ENCODE measurements at regions not wholly inside any gene's neighbourhood (a gene's known extent, or its start where the extent isn't known, plus 50 kb on each side); places are given as distances from the start of the nearest gene placed in this dataset.

DNA sequence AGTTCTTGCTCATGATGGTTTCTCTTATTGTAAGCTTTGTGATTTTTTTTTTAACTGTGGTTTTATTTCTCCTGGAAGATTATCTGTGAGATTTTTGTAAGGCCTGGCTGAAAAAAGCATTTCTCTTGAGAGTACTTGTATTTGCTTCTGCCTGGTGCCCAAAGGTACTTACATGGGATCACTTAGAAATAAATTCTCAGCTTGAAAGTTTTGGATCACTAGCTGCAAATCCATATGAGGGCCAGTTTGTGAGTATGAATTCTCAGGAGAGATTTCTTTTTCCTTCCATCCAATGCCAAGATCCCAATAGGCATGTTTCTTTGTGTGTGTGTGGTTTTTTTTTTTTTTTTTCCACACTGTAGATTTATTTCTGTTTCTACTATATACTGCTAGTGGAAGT is 1884.7 kb upstream of the PCDH7 start:
- TF ChIP-seq, protein P1, sequence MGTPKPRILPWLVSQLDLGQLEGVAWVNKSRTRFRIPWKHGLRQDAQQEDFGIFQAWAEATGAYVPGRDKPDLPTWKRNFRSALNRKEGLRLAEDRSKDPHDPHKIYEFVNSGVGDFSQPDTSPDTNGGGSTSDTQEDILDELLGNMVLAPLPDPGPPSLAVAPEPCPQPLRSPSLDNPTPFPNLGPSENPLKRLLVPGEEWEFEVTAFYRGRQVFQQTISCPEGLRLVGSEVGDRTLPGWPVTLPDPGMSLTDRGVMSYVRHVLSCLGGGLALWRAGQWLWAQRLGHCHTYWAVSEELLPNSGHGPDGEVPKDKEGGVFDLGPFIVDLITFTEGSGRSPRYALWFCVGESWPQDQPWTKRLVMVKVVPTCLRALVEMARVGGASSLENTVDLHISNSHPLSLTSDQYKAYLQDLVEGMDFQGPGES (IDR thresholded peaks at IDR 0.05; ENCODE audit: low read depth, low read length) = no peak
- no peak for TF ChIP-seq TCF12 (IDR thresholded peaks at IDR 0.05)
- TF ChIP-seq FOXM1 (IDR thresholded peaks at IDR 0.05; ENCODE audit: low read depth) = no peak
- TF ChIP-seq, protein P2, sequence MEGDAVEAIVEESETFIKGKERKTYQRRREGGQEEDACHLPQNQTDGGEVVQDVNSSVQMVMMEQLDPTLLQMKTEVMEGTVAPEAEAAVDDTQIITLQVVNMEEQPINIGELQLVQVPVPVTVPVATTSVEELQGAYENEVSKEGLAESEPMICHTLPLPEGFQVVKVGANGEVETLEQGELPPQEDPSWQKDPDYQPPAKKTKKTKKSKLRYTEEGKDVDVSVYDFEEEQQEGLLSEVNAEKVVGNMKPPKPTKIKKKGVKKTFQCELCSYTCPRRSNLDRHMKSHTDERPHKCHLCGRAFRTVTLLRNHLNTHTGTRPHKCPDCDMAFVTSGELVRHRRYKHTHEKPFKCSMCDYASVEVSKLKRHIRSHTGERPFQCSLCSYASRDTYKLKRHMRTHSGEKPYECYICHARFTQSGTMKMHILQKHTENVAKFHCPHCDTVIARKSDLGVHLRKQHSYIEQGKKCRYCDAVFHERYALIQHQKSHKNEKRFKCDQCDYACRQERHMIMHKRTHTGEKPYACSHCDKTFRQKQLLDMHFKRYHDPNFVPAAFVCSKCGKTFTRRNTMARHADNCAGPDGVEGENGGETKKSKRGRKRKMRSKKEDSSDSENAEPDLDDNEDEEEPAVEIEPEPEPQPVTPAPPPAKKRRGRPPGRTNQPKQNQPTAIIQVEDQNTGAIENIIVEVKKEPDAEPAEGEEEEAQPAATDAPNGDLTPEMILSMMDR (IDR thresholded peaks at IDR 0.05) = no peak
- TF ChIP-seq, protein P3, sequence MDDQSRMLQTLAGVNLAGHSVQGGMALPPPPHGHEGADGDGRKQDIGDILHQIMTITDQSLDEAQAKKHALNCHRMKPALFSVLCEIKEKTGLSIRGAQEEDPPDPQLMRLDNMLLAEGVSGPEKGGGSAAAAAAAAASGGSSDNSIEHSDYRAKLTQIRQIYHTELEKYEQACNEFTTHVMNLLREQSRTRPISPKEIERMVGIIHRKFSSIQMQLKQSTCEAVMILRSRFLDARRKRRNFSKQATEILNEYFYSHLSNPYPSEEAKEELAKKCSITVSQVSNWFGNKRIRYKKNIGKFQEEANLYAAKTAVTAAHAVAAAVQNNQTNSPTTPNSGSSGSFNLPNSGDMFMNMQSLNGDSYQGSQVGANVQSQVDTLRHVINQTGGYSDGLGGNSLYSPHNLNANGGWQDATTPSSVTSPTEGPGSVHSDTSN (IDR thresholded peaks at IDR 0.05) = no peak
- ChIA-PET CTCF (no interaction called here), POLR2A (no interaction called here)
- no peaks in the 10 kb centered on the region for H4K20me1 ChIP-seq (ENCODE audit: insufficient read depth)
- H3K4me1 ChIP-seq (ENCODE audit: control insufficient read depth in 1 of 2, insufficient read depth in 2 of 2, low read depth in 1 of 2, low read length in 1 of 2) = no peaks in the 10 kb centered on the region
- no peak overlapping the region for H3K27ac ChIP-seq (ENCODE audit: low read depth in 2 of 2, low read length in 1 of 2)
- no peaks in the 10 kb centered on the region for H3K9me3 ChIP-seq
- no peak overlapping the region for H3K4me2 ChIP-seq
- no peaks in the 10 kb centered on the region for H3F3A ChIP-seq (replicated peaks; ENCODE audit: insufficient read depth)
- no peak overlapping the region for H2AFZ ChIP-seq (ENCODE audit: low read depth)
- no peaks in the 10 kb centered on the region for H3K79me2 ChIP-seq (ENCODE audit: insufficient read depth)
- no peak for DNase-seq
- no peaks in the 10 kb centered on the region for H3K27me3 ChIP-seq (ENCODE audit: insufficient read depth)
- no peaks in the 10 kb centered on the region for H3K36me3 ChIP-seq (replicated peaks in 1 of 2; ENCODE audit: control insufficient read depth in 1 of 2, insufficient read depth in 2 of 2, low read length in 1 of 2)
- H3K4me3 ChIP-seq (ENCODE audit: low read depth in 2 of 2, low read length in 1 of 2) = no peak overlapping the region
- H3K9ac ChIP-seq = no peak overlapping the region
- H3K9me2 ChIP-seq = no peaks in the 10 kb centered on the region

DNA sequence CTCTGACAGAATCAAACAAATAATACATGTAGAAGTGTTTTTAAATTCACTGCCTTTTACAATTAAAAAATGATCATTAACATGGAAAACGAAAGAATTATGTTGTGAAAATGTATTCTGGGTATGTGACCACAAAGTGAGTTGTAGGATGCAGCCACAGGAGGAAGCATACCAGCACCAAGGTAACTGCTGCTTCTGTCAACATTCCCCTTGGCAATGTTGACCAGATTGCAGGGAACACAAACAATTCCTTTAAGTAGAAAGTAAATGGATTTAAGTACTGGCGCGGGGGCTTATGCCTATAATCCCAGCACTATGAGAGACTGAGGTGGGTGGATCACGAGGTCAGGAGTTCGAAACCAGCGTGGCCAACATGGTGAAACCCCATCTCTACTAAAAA is 1877.9 kb upstream of the PCDH7 start:
- DNase-seq = no peak
- H3K4me1 ChIP-seq (ENCODE audit: control insufficient read depth in 1 of 2, insufficient read depth in 2 of 2, low read depth in 1 of 2, low read length in 1 of 2) = no peaks in the 10 kb centered on the region
- WGBS (ENCODE audit: low lambda C conversion rate) = 14% methylated on average over 6 of the region's 6 CpGs
- no peak overlapping the region for H3K4me2 ChIP-seq
- no peak overlapping the region for H3K4me3 ChIP-seq (ENCODE audit: low read depth in 2 of 2, low read length in 1 of 2)
- H3K27me3 ChIP-seq (ENCODE audit: insufficient read depth) = no peaks in the 10 kb centered on the region
- H3F3A ChIP-seq (replicated peaks; ENCODE audit: insufficient read depth) = no peaks in the 10 kb centered on the region
- H3K36me3 ChIP-seq (replicated peaks in 1 of 2; ENCODE audit: control insufficient read depth in 1 of 2, insufficient read depth in 2 of 2, low read length in 1 of 2) = no peaks in the 10 kb centered on the region
- H3K9me3 ChIP-seq = no peaks in the 10 kb centered on the region
- no peak overlapping the region for H3K27ac ChIP-seq (ENCODE audit: low read depth in 2 of 2, low read length in 1 of 2)
- no peak overlapping the region for H3K9ac ChIP-seq
- TF ChIP-seq TEAD4 (IDR thresholded peaks at IDR 0.05; ENCODE audit: borderline replicate concordance, insufficient read depth) = no peak
- no peak for TF ChIP-seq RFX5 (IDR thresholded peaks at IDR 0.05; ENCODE audit: low read length)
- TF ChIP-seq EZH2phosphoT487 (IDR thresholded peaks at IDR 0.05; ENCODE audit: borderline replicate concordance, low read depth) = no peak
- TF ChIP-seq GATA2 (CRISPR knock-in tag; IDR thresholded peaks at IDR 0.05) = no peak
- TF ChIP-seq EP300 (IDR thresholded peaks at IDR 0.05; ENCODE audit: borderline replicate concordance in 1 of 2, low read depth in 1 of 2, low read length in 1 of 2) = no peak
- no peak for TF ChIP-seq RAD21 (IDR thresholded peaks at IDR 0.05; ENCODE audit: low read length)
- no peak for TF ChIP-seq NRF1 (IDR thresholded peaks at IDR 0.05; ENCODE audit: low read depth, low read length)
- TF ChIP-seq JUND (IDR thresholded peaks at IDR 0.05) = no peak
- no peak for TF ChIP-seq SIN3A (IDR thresholded peaks at IDR 0.05; ENCODE audit: borderline replicate concordance, low read depth, low read length)
- TF ChIP-seq FOXJ3 (CRISPR knock-in tag; IDR thresholded peaks at IDR 0.05) = no peak
- H4K20me1 ChIP-seq (ENCODE audit: insufficient read depth) = no peaks in the 10 kb centered on the region
- H3K79me2 ChIP-seq (ENCODE audit: insufficient read depth) = no peaks in the 10 kb centered on the region
- no peaks in the 10 kb centered on the region for H3K9me2 ChIP-seq
- ChIA-PET CTCF (no interaction called here), POLR2A (no interaction called here)
- no peak overlapping the region for H2AFZ ChIP-seq (ENCODE audit: low read depth)

Measured in SK-N-SH (cell line).